ENCODE measurements at regions not wholly inside any gene's neighbourhood (a gene's known extent, or its start where the extent isn't known, plus 50 kb on each side); places are given as distances from the start of the nearest gene placed in this dataset.
A peak's percentile ranks its signal among the peaks of the same experiment; 100 is the strongest.

DNA sequence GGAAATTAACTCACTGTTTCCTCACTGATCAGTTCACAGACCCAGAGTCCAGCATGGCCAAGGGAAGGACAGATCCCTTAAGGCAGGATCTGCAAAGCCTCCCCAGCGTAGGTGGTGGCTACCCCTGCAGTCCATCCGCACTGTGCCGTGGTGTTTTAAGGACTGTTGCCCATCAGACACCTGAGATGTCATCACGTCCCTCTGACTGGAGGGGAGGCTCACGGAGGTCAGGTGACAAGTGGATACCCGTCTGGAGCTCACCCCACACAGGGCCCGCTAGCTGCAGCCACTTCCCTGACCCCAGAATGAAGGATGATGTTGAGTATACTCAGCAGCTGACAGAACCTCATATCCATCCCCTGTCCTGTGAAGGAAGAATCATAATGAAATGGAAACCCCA is 161.8 kb upstream of the GGTLC1 start:
- no peaks in the 10 kb centered on the region for H3K4me1 ChIP-seq
- no peak for TF ChIP-seq CTCF (IDR thresholded peaks at IDR 0.05)
- no peak overlapping the region for H3K27ac ChIP-seq
- ATAC-seq (no peak), DNase-seq (no peak)
- no peaks in the 10 kb centered on the region for H3K36me3 ChIP-seq
- H3K27me3 ChIP-seq (ENCODE audit: low read depth), result no peaks in the 10 kb centered on the region
- no peak overlapping the region for H3K4me3 ChIP-seq
- no peaks in the 10 kb centered on the region for H3K9me3 ChIP-seq
- intact Hi-C loops (cut with DNase I), result no loop called here

- Histone ChIP-seq H3K9me3 (no peaks in the 10 kb centered on the region), H3K27me3 (ENCODE audit: low read depth) (no peaks in the 10 kb centered on the region), H3K4me1 (no peaks in the 10 kb centered on the region), H3K27ac (no peak overlapping the region), H3K36me3 (no peaks in the 10 kb centered on the region), H3K4me3 (no peak overlapping the region)
- intact Hi-C loops (cut with DNase I), result no loop called here
- DNase-seq (no peak), ATAC-seq (peak; percentile 45 to 67)
- TF ChIP-seq CTCF (IDR thresholded peaks at IDR 0.05), result peak; percentile 24
These were observed 161.3 kb upstream of the GGTLC1 start for GRCh38 chr20:24149881-24150307.

GRCh38 chr20:24149175-24149574 is 160.6 kb upstream of the GGTLC1 start:
- no peaks in the 10 kb centered on the region for H3K27me3 ChIP-seq (ENCODE audit: low read depth)
- no peak for DNase-seq
- no peak overlapping the region for H3K27ac ChIP-seq
- no peaks in the 10 kb centered on the region for H3K36me3 ChIP-seq
- intact Hi-C loops (cut with DNase I), result no loop called here
- no peak overlapping the region for H3K4me3 ChIP-seq
- TF ChIP-seq CTCF (IDR thresholded peaks at IDR 0.05), result no peak
- ATAC-seq, result no peak
- no peaks in the 10 kb centered on the region for H3K9me3 ChIP-seq
- no peaks in the 10 kb centered on the region for H3K4me1 ChIP-seq

GRCh38 chr20:24148372-24148771 is 159.8 kb upstream of the GGTLC1 start:
- no peak overlapping the region for H3K4me3 ChIP-seq
- no peak overlapping the region for H3K27ac ChIP-seq
- DNase-seq (peak; percentile 59), ATAC-seq (peak; percentile 66 to 75)
- intact Hi-C loops (cut with DNase I), result no loop called here
- H3K4me1 ChIP-seq, result no peaks in the 10 kb centered on the region
- TF ChIP-seq CTCF (IDR thresholded peaks at IDR 0.05), result no peak
- no peaks in the 10 kb centered on the region for H3K9me3 ChIP-seq
- H3K27me3 ChIP-seq (ENCODE audit: low read depth), result no peaks in the 10 kb centered on the region
- no peaks in the 10 kb centered on the region for H3K36me3 ChIP-seq

DNA sequence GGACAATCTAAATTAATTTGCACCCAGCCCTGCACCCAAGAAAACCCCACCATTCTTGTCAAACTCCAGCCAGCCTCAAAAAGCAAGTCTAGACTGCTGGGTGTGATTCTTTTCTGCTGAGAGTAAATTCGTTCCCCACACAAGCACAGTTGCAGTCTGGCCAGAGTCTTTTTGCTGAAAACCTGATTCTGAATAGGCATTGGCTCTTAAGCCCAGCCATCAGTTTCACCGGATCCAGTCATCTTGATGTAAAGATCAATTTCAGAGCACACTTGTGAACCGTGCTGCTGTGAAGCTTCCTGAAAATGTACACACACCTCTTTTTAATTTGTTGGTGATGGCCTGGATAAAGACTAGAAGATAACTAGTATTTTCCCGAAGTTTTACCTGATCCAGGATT is 159.4 kb upstream of the GGTLC1 start:
- Histone ChIP-seq H3K4me3 (no peak overlapping the region), H3K27me3 (ENCODE audit: low read depth) (no peaks in the 10 kb centered on the region), H3K27ac (no peak overlapping the region), H3K9me3 (no peaks in the 10 kb centered on the region), H3K36me3 (no peaks in the 10 kb centered on the region), H3K4me1 (no peaks in the 10 kb centered on the region)
- no peak for TF ChIP-seq CTCF (IDR thresholded peaks at IDR 0.05)
- intact Hi-C loops (cut with DNase I), result no loop called here
- no peak for ATAC-seq
- no peak for DNase-seq

- no peak for TF ChIP-seq CTCF (IDR thresholded peaks at IDR 0.05)
- H3K27me3 ChIP-seq (ENCODE audit: low read depth), result no peaks in the 10 kb centered on the region
- no peak for DNase-seq
- intact Hi-C loops (cut with DNase I), result no loop called here
- H3K4me3 ChIP-seq, result no peak overlapping the region
- no peaks in the 10 kb centered on the region for H3K36me3 ChIP-seq
- H3K4me1 ChIP-seq, result no peaks in the 10 kb centered on the region
- H3K9me3 ChIP-seq, result no peaks in the 10 kb centered on the region
- ATAC-seq, result no peak
- H3K27ac ChIP-seq, result no peak overlapping the region
These were observed 158.9 kb upstream of the GGTLC1 start for GRCh38 chr20:24147479-24147878.
